Urothelium cell line (cell line): ENCODE measurements at regions not wholly inside any gene's neighbourhood (a gene's known extent, or its start where the extent isn't known, plus 50 kb on each side); places are given as distances from the start of the nearest gene placed in this dataset.
A peak's percentile ranks its signal among the peaks of the same experiment; 100 is the strongest.

Experiments
- DNase-seq: peaks from one replicate; pipeline ENCODE4 v3.0.0; 2011; ENCODE audit warnings: low spot score, mixed read lengths
- FAIRE-seq: peaks from 2 replicates; lab custom pipeline; 2011; peaks lifted over from hg19 to GRCh38; lab: Jason Lieb, UNC

DNA sequence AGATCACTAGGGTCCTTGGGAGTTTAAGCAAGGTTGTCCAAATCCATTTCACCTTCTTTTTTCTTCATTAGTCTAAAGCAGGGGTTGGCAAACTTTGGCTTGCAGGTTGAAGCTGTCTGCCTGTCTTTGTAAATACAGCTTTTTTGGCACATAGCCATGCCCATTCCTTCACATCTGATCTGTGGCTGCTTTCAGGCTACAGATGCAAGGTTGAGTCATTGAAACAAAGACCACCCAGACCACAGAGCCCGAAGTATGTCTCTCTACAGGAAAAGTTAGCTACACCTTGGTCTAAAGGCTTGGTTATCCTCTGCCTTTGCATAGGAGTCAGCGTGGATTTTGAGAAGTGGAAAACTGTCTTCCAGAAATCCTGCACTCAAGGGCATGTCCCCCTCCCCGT, 238.1 kb upstream of the STS start:
- FAIRE-seq (no peak), DNase-seq (no peak)

DNA sequence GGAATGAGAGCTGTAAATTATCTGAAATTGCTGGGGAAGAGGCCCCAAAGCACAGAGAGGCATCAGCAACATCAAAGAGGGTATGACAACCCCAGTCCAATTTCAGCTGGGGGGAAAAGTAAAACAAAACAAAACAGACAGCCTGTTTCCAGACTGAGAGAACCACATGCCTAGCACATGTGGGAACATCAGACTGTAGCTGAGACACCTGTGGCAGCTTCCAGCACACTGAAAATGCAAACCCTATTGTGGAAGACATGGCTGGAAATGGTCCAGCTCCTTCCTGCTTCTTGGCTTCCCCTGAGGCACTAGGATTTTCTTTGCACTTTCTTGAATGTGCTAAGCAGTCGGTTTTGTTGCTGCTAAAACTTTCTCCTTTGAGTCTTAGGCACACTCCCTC, 240.9 kb upstream of the STS start:
- DNase-seq (no peak), FAIRE-seq (no peak)

DNA sequence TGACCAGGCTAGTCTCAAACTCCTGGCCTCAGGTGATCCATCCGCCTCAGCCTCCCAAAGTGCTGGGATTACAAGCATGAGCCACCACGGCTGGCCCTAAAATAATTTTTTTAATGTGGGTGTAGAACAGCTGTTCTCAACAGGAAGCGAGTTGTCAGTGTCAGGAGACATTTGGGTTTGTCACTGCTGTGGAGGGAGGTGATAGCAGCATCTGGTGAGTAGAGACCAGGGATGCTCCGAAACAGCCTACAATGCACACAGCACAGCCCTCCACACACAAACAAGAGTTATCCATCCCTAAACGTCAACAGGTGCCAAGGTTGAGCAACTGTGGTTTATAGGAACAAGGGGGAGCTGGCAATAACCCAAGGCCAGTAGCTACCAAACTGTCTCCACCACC, 243.4 kb upstream of the STS start:
- FAIRE-seq (no peak), DNase-seq (no peak)

DNA sequence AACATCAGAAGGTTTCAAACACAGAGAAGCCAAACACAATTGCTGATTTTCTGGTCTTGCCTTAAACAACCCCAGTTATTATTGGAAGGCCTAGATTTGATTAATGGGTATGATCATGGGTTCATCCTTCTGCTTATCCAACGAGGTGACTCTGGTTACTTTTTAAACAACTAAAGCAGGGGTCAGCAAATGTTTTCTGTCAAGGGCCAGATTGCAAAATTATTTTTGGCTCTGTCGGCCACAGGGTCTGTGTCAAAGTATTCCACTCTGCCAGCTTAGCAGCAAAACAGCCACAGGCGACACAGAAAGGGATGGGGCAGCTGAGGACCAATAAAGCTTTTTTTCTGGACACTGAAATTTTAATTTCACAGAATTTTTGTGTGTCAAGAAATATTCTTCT, 249.1 kb upstream of the STS start:
- DNase-seq: no peak
- no peak for FAIRE-seq

DNA sequence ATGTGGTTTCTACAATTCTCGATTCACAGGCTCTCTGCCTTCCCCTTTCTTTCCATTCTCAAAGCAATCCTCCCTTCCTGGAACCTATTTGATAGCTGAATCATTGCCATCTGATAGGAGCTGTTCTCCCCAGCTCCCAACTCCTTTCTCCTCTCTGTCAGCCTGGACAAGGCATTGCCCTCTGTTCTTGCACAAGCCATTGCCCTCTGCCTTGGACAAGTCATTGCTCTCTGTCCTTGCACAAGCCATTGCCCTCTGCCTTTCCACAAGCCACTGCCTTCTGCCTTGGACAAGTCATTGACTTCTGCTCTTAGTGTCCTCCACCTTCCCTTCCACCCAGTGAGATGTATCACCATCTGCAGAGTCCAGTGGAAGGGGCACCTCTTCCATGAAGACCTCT, 256.1 kb upstream of the STS start:
- no peak for FAIRE-seq
- DNase-seq: no peak

DNA sequence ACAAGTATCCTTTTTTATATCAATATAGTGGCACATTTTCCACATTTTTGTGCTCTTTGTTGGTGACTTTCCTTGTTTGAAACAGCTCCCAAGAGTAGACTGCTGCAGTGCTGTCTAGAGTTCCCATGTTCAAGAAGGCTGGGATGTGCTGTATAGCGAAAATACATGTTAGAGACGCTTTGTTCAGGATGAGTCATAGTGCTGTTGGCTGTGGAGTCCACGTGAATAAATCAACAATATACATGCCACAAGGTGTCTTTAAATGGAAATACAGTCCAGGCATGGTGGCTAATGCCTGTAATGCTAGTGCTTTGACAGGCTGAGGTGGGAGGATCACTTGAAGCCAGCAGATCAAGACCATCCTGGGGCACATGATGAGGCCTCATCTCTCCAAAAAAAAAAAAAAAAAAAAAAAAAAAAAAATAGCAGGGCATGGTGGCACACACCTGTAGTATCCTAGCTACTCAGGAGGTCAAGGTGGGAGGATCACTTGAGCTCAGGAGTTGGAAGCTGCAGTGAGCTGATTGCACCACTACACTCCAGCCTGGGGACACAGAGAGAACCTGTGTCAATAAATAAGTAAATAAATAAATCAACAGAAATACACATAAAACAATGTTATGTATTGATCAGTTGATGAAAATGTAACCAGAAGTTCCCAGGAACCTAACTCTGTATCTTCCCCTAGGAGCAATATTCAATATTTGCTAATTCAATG, 256.8 kb upstream of the STS start:
- DNase-seq: no peak
- FAIRE-seq: no peak

DNA sequence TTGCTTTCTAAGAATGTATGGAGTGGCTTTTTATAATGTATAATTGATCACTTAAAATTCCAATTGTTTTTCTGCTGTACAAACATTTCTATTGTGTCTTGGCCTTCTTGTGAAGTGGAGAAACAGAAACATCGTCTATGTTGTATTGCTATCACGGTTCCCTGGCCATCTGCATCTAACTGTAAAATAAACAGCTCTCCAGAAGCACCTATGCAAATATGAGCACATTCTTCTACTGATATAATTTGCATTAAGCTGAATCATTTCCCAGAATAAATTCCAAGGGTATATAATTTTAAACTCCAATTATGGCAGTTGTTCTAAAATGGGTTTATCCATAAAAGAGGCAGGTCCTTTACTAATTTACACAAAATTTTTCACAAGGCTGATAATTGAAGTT, 261.6 kb upstream of the STS start:
- DNase-seq: no peak
- no peak for FAIRE-seq

DNA sequence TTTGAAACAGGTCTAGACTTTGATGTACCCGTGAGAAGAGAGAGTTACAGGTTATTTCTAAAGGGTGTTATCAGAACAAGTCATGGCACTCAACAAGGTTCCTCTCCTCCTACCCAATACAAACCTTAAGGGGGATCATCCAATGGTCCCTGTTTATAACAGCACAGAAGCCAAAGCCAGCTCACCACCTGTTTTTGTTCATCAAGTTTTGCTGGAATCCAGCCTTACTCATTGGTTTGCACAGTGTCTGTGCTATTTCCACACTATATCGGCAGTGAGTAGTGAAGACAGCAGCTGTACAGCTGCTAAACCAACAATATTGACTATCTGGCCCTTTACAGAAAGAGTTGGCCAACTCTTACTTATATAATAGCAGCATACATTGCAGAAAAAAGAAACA, 262.1 kb upstream of the STS start:
- FAIRE-seq (no peak), DNase-seq (no peak)

DNA sequence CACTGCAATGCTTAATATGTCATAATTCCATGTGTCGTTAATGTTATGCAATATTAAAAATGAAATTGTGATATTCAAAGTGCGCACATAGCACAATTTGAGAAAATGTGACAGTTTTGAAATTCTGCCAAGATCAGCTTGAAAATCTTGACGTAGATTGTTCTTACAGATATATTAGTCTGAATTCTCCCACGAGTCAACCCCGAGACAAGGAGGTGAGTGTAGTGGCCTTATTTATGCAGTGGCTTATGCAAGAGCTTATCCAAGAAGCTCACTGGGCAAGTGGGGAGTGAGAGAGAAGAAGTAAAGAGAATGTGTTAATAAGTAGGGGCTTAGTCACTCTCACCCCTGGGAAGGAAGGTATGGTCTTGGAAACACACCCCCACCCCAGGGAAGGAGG, 286.1 kb upstream of the STS start:
- DNase-seq: no peak
- no peak for FAIRE-seq

DNA sequence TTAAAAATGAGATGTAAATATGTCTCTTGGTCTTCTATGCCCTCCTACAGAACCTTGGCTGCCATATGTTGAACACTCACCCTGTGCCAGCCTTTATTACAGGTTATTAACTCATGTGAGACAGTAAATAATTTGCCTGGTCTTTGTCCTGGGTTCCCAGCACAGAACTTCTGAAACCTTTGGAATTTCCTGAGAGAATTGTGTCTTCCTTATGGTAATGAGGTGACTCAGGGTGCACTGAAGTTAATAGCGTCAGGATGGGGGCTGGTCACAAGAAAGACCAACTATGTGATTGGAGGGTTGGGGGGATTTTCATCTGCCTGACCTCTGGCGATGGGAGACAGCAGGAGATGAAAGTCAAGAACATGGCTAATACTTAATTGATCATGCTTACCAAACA, 289.8 kb upstream of the STS start:
- DNase-seq: no peak
- no peak for FAIRE-seq

DNA sequence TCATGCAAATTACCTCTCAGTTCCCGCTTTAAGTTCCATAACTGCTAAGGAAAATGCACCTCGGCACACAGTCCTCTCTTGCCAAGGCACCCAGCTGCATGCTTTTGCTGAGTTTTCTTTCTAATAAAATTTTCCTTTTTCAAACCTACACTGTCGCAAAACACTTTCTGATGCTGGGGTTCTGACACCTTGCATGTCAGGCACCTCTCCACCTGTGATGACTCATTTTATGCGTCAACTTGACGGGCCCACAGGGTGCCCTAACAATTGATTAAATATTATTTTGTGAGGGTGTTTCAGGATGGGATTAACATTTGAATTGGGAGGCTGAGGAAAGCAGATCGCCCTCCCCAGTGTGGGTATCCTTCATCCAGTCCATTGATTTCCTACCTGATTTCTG, 291.0 kb upstream of the STS start:
- no peak for FAIRE-seq

DNA sequence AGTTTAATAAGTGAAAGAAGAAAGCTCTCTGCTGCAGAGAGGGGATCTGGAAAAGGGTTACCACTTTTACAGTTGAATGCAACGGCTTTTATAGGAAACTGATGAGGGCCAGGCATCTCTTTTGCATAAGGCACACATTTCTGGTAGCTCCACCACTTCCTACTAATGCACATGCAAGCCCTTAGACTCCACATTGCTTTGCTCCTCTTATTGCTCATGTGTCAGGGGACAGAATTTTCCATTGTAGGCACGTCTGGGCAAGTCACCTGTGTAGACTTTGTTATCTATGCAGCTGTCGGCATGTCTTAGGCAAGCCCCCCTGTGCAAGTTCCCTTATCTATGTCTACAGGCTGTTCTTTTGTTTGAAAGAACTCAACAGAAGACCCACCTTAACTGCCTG, 294.6 kb upstream of the STS start:
- FAIRE-seq: no peak

More for the DNA sequence above, 291.0 kb upstream of the STS start:
- no peak for DNase-seq

DNA sequence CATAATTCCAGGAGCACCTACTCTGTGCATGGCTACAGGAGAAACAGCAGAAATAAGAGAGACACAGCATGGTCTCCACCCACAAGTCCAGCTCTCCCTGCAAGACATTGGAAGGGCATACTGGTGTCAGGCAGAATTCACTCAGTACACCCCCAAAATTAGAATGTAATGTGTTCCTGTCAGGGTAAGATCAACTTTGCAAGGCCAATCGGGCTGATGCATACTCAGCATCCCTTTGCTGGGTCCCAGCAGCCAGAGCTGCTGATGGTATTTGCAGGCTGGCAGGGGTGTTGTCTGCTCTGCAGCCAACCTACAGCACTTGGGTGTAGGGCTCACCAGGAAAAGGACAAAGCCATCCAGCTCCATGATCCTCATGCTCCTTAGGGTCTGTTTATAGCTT, 295.4 kb upstream of the STS start:
- FAIRE-seq: no peak
- no peak for DNase-seq

More for the DNA sequence above, 294.6 kb upstream of the STS start:
- no peak for DNase-seq

DNA sequence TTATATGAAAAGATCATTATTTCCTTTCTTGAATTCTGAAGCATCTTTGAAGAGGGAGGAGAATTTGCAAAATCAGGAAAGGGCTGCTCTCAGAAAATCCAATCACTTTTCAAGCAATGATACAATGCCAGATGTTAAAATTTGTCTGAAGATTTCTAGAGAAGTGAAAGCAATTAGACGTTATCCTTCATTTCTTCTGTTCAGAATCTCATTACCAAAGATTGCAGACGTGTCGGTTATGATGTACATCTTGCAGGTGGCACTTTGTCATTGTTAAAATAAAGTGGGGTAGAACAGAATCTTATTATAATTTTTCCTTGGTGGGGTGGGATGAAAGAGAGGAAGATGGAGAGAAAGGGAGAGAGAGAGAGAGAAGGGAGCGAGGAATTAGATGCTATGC, 296.4 kb upstream of the STS start:
- DNase-seq (no peak), FAIRE-seq (no peak)

DNA sequence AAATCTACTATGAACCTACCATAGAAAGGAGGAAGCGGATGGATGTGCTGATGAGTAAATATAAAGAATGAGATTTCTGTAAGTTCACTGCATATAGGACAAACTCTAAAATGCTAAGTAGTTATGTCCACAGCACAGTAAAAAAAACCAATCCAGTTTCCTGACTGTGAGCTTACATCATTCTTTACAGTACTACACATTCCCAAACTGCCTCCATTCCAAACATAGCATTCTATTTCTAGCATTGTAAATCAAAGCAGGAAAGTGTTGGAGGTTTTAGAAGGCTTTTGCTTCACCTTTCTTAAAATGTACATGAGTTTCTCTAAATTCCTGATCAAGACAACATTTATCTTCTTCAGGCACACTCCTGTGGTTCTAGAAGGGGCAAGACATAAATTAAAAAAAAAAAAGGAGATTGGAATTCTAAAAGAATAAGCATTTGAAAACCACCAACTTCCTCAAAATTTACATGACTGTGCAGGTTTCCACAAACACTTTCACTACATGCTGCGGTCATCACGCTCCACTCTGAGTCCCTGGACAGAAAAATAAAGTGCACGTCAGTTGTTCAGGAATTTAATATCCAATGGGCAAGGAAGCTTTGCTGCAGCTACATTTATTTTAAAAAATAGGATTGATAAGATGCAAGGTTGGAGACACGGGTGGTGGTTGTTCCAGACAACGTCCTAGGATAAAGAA, 297.6 kb upstream of the STS start:
- peak; percentile 2 for DNase-seq
- no peak for FAIRE-seq

DNA sequence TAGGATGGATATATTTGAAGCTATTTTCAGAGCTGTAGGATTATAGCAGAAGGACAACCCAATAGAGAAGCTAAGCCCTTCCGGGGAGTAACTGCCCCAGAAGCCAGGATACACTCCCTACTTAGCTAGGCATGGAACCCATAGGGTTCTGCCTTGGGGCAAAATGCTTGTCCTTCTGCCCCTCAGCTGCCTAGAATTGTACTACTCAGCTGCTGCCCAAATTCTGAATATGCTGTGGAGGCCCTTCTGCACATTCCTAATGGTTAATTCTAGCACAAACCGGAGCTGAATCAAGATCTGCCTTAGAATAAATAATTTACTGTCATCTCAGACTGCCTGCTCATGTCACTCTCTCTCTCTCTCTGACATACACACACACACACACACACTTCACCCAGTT, 297.7 kb upstream of the VCX3A start:
- DNase-seq: no peak
- FAIRE-seq: no peak

DNA sequence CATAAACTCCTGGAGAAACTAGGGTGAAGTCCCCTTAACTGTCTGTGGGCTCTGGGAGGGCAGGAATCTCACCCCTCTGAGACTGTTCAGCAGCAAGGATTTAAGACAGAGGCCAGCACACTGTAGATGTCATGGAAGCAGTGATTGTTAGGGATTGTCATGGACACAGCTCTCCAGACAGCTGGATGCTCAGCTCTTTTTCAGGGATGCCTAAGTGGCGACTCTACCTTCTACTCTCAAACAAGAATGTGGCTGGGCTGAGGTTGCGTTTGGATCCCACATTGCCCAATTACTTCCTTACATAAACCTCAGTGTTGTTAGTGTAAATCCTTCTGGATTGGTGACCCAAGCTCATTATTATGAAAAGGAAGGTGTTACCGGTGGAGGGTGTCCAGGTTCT, 291.9 kb upstream of the VCX3A start:
- FAIRE-seq: no peak
- DNase-seq: no peak

DNA sequence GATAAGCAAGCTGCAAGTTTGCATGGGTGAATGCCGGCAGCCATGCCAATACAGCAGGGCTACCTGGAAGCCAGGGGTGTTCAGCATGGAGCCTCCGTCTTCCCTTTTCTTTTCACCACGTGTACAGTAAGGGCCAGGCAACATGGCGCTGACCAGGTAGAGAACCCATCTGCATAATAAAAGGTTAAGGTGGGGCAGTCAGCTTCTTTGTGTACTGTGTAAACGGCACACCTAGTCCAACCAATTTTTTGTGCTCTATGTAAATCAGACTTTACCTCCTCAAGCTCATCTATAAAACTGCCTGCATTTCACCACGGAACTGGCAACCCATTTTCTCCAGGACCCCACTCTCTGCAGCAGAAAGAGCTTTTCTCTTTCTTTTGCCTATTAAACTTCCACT, 286.8 kb upstream of the VCX3A start:
- DNase-seq (no peak), FAIRE-seq (no peak)

DNA sequence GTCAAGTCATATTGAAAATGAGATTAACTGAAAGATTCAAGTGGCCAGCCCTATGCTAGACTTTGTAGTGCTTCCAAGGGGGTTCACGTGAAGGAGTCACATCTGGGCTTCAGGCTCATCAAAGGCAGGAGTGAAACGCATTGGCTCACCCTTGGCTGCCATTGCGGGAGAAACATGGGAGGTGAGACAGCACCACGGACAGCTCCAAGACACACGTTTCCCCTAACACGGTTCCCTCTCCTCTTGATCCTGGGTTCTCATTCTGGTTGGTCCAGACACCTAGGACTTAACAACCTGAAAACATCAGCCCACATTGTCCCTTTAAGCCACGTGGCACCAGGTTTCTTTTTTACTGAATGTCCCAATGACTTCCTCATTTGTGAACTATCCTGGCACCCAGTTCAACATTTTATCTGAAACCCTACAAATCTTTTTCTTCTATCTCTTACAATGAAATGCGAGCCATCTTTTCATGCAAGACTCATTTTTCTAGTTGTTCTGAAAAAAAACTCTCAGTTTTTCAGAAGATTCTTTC, 279.0 kb upstream of the VCX3A start:
- DNase-seq (peak; percentile 0), FAIRE-seq (no peak)

DNA sequence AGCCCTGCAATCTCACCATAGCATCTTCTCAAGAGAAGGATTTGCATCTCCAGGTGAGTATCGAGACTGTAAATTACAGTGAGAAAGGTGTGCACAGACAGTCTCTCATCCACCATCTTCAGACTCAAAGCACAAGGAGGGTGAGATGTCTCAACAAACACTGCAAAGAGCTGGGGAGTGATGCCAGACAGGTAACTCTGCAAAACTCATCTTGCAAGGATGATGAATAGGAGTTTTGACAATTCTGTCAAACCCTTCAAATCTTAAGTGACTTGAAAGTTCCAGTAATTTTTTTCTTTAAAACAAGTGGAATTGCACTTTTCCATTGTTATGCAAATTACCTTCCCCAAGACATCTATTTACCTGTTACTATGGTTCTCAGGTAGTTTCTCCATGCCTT, 277.2 kb upstream of the VCX3A start:
- DNase-seq (no peak), FAIRE-seq (no peak)

DNA sequence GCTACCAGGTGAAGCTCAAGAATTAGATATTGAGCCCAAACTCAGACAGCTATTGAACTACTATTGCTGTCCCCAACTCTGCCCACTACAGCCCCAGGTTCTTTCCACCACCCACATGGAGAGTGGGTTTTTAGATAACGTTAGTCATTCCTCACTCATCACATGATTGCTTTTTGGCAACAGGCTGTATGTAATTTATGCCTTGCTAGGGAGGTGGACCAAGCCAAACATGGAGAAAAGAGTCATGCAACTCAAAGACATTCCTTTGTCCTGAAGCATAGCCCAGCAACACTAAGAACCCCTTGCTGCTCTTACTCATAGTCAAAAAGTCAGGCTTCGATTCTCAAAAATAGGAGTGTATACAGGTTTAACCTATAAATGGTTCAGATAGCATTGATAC, 275.9 kb upstream of the VCX3A start:
- DNase-seq: peak; percentile 1
- FAIRE-seq: no peak

DNA sequence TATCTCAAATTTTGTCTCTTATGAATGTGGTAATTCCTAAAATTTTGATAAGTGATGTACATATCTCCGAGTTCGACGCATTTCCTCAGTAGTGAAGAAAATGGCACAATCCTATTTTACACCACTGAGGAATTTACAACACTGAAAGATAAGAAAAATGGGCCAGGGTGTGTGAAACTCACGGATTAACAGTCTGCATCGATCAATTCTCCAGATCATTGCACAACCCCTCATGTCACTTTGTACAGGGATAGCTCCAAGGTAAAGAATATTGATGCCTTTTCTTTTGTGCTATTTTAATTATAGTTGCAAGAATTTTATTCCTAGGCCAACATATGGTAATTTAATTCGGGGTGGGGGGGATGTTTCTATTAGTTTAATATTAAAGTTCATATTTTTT, 268.7 kb upstream of the VCX3A start:
- DNase-seq (no peak), FAIRE-seq (no peak)

DNA sequence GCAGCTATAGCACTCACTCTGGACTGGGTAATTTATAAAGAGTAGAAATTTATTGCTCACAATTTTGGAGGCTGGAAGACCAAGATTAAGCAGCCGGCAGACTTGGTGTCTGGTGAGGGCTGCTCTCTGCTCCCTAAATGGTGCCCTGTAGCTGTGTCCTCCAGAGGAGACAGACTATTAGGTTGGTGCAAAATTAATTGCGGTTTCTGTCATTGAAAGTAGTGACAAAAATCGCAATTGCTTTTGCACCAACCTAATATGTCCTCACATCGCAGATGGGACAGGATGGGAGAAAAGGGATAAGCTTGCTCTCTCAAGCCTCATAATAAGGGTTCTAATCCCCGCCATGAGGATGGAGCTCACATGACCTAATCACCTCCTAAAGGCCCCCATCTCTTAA, 258.1 kb upstream of the VCX3A start:
- no peak for DNase-seq
- no peak for FAIRE-seq
